ENCODE measurements at regions not wholly inside any gene's neighbourhood (a gene's known extent, or its start where the extent isn't known, plus 50 kb on each side); places are given as distances from the start of the nearest gene placed in this dataset.
"Not testable (repeated sequence)": the region's sequence is repeated elsewhere in the genome, so short reads cannot be mapped to it uniquely, and the experiment has no call there.

GRCh38 chr6:134549854-134550253 lies 231.9 kb upstream of the SGK1 start:
- no peak for DNase-seq

GRCh38 chr6:134546962-134547645 lies 229.2 kb upstream of the SGK1 start:
- no peak for DNase-seq

- DNase-seq, result no peak
Observed at GRCh38 chr6:134544737-134545136, 226.8 kb upstream of the SGK1 start.

- no peak for DNase-seq
Observed at GRCh38 chr6:134543128-134543527, 225.2 kb upstream of the SGK1 start.

GRCh38 chr6:134541001-134541400 lies 223.1 kb upstream of the SGK1 start:
- no peak for DNase-seq

- DNase-seq, result no peak
Observed at GRCh38 chr6:134539865-134540323, 222.0 kb upstream of the SGK1 start.

GRCh38 chr6:134537765-134538164 lies 219.9 kb upstream of the SGK1 start:
- not testable (repeated sequence) for DNase-seq

GRCh38 chr6:134537146-134537555 lies 219.2 kb upstream of the SGK1 start:
- no peak for DNase-seq

GRCh38 chr6:134535831-134536230 lies 217.9 kb upstream of the SGK1 start:
- DNase-seq, result no peak

GRCh38 chr6:134534708-134535149 lies 216.8 kb upstream of the SGK1 start:
- no peak for DNase-seq

GRCh38 chr6:134533991-134534390 lies 216.1 kb upstream of the SGK1 start:
- no peak for DNase-seq

- DNase-seq, result no peak
Observed at GRCh38 chr6:134532694-134533624, 215.0 kb upstream of the SGK1 start.

- no peak for DNase-seq
Observed at GRCh38 chr6:134531611-134532010, 213.7 kb upstream of the SGK1 start.

GRCh38 chr6:134531188-134531551 lies 213.3 kb upstream of the SGK1 start:
- DNase-seq, result no peak

GRCh38 chr6:134529921-134530320 lies 212.0 kb upstream of the SGK1 start:
- DNase-seq, result no peak

- DNase-seq, result no peak
Observed at GRCh38 chr6:134529305-134529704, 211.4 kb upstream of the SGK1 start.

GRCh38 chr6:134527108-134527787 lies 209.3 kb upstream of the SGK1 start:
- DNase-seq, result no peak

- DNase-seq, result no peak
Observed at GRCh38 chr6:134525190-134525868, 207.4 kb upstream of the SGK1 start.

- DNase-seq, result no peak
Observed at GRCh38 chr6:134523903-134524650, 206.2 kb upstream of the SGK1 start.

GRCh38 chr6:134523051-134523450 lies 205.1 kb upstream of the SGK1 start:
- DNase-seq, result no peak

- DNase-seq, result no peak
Observed at GRCh38 chr6:134521116-134521501, 203.2 kb upstream of the SGK1 start.

All from NCI-H2081 treated with DMSO at 0.1 percent for 48 hours (cell line).